ENCODE measurements at regions not wholly inside any gene's neighbourhood (a gene's known extent, or its start where the extent isn't known, plus 50 kb on each side); places are given as distances from the start of the nearest gene placed in this dataset.
A peak's percentile ranks its signal among the peaks of the same experiment; 100 is the strongest.

GRCh38 chr11:28887681-28888080 is 779.5 kb downstream of the METTL15 start:
- DNase-seq (ENCODE audit: low spot score): peak; percentile 7

- no peak for DNase-seq (ENCODE audit: low spot score)
Observed at GRCh38 chr11:28879869-28880268, 771.7 kb downstream of the METTL15 start.

- DNase-seq (ENCODE audit: low spot score): peak; percentile 13
Observed at GRCh38 chr11:28878025-28878424, 769.8 kb downstream of the METTL15 start.

GRCh38 chr11:28877340-28877739 is 769.2 kb downstream of the METTL15 start:
- DNase-seq (ENCODE audit: low spot score): no peak

- DNase-seq (ENCODE audit: low spot score): no peak
Observed at GRCh38 chr11:28874706-28875105, 766.5 kb downstream of the METTL15 start.

GRCh38 chr11:28871090-28871489 is 762.9 kb downstream of the METTL15 start:
- no peak for DNase-seq (ENCODE audit: low spot score)

GRCh38 chr11:28863422-28863821 is 755.2 kb downstream of the METTL15 start:
- no peak for DNase-seq (ENCODE audit: low spot score)

- peak; percentile 20 for DNase-seq (ENCODE audit: low spot score)
Observed at GRCh38 chr11:28860893-28861292, 752.7 kb downstream of the METTL15 start.

- no peak for DNase-seq (ENCODE audit: low spot score)
Observed at GRCh38 chr11:28858076-28858475, 749.9 kb downstream of the METTL15 start.

GRCh38 chr11:28849053-28849452 is 740.9 kb downstream of the METTL15 start:
- no peak for DNase-seq (ENCODE audit: low spot score)

- no peak for DNase-seq (ENCODE audit: low spot score)
Observed at GRCh38 chr11:28842716-28843115, 734.5 kb downstream of the METTL15 start.

- DNase-seq (ENCODE audit: low spot score): no peak
Observed at GRCh38 chr11:28838741-28839140, 730.6 kb downstream of the METTL15 start.

GRCh38 chr11:28837599-28837998 is 729.4 kb downstream of the METTL15 start:
- DNase-seq (ENCODE audit: low spot score): no peak

GRCh38 chr11:28836285-28837081 is 728.3 kb downstream of the METTL15 start:
- DNase-seq (ENCODE audit: low spot score): peak; percentile 63

GRCh38 chr11:28835790-28836189 is 727.6 kb downstream of the METTL15 start:
- no peak for DNase-seq (ENCODE audit: low spot score)

GRCh38 chr11:28835317-28835716 is 727.1 kb downstream of the METTL15 start:
- no peak for DNase-seq (ENCODE audit: low spot score)

GRCh38 chr11:28834877-28835276 is 726.7 kb downstream of the METTL15 start:
- DNase-seq (ENCODE audit: low spot score): peak; percentile 25

GRCh38 chr11:28833670-28834069 is 725.5 kb downstream of the METTL15 start:
- DNase-seq (ENCODE audit: low spot score): peak; percentile 41

- DNase-seq (ENCODE audit: low spot score): no peak
Observed at GRCh38 chr11:28833169-28833568, 725.0 kb downstream of the METTL15 start.

GRCh38 chr11:28826807-28827206 is 718.6 kb downstream of the METTL15 start:
- DNase-seq (ENCODE audit: low spot score): no peak

GRCh38 chr11:28822576-28822975 is 714.4 kb downstream of the METTL15 start:
- DNase-seq (ENCODE audit: low spot score): no peak

- DNase-seq (ENCODE audit: low spot score): no peak
Observed at GRCh38 chr11:28820296-28820989, 712.3 kb downstream of the METTL15 start.

- no peak for DNase-seq (ENCODE audit: low spot score)
Observed at GRCh38 chr11:28819741-28820140, 711.6 kb downstream of the METTL15 start.

All from AG20443 (cell line).